T1000 (cell line): ENCODE measurements at regions not wholly inside any gene's neighbourhood (a gene's known extent, or its start where the extent isn't known, plus 50 kb on each side); places are given as distances from the start of the nearest gene placed in this dataset.
A peak's percentile ranks its signal among the peaks of the same experiment; 100 is the strongest.

Source experiments
- DNase-seq: peaks from one replicate; lab custom pipeline; 2025; ENCODE audit warnings: mixed read lengths; lab: John Stamatoyannopoulos, UW

GRCh38 chr10:78186572-78186971, 152.9 kb downstream of the RPS24 start:
- no peak for DNase-seq

GRCh38 chr10:78187371-78187770, 153.7 kb downstream of the RPS24 start:
- no peak for DNase-seq

- no peak for DNase-seq
These were observed 154.8 kb downstream of the RPS24 start for GRCh38 chr10:78188446-78188845.

GRCh38 chr10:78190051-78190825, 156.6 kb downstream of the RPS24 start:
- DNase-seq, result no peak

- DNase-seq, result no peak
These were observed 157.6 kb downstream of the RPS24 start for GRCh38 chr10:78191301-78191700.

GRCh38 chr10:78193189-78193588, 159.5 kb downstream of the RPS24 start:
- DNase-seq, result no peak

GRCh38 chr10:78194050-78194449, 160.4 kb downstream of the RPS24 start:
- DNase-seq, result no peak

- peak; percentile 48 for DNase-seq
These were observed 161.1 kb downstream of the RPS24 start for GRCh38 chr10:78194539-78195402.

- no peak for DNase-seq
These were observed 162.7 kb downstream of the RPS24 start for GRCh38 chr10:78196396-78196795.

GRCh38 chr10:78196964-78197363, 163.3 kb downstream of the RPS24 start:
- DNase-seq, result peak; percentile 40

- no peak for DNase-seq
These were observed 164.1 kb downstream of the RPS24 start for GRCh38 chr10:78197628-78198272.

- DNase-seq, result no peak
These were observed 165.5 kb downstream of the RPS24 start for GRCh38 chr10:78199005-78199725.

GRCh38 chr10:78199759-78200158, 166.1 kb downstream of the RPS24 start:
- DNase-seq, result no peak

- no peak for DNase-seq
These were observed 167.0 kb downstream of the RPS24 start for GRCh38 chr10:78200686-78201085.

GRCh38 chr10:78202386-78202785, 168.7 kb downstream of the RPS24 start:
- no peak for DNase-seq

GRCh38 chr10:78203915-78204818, 170.5 kb downstream of the RPS24 start:
- DNase-seq, result peak; percentile 26

- no peak for DNase-seq
These were observed 171.9 kb downstream of the RPS24 start for GRCh38 chr10:78205457-78206016.

GRCh38 chr10:78207216-78207615, 173.6 kb downstream of the RPS24 start:
- DNase-seq, result no peak

GRCh38 chr10:78207776-78208175, 174.1 kb downstream of the RPS24 start:
- no peak for DNase-seq

- DNase-seq, result no peak
These were observed 176.3 kb downstream of the RPS24 start for GRCh38 chr10:78209970-78210369.

GRCh38 chr10:78210548-78210947, 176.9 kb downstream of the RPS24 start:
- no peak for DNase-seq
